K562 (cell line): ENCODE measurements at regions not wholly inside any gene's neighbourhood (a gene's known extent, or its start where the extent isn't known, plus 50 kb on each side); places are given as distances from the start of the nearest gene placed in this dataset.

Source experiments
- ATF1 ChIP-seq, 2 experiments: fragments of 450-650 bp in 1 of 2; IDR thresholded peaks; 2 replicates each; pipeline ENCODE4 v1.6.1; 2016; ENCODE audit warnings: missing compliant biosample characterization in 1 of 2, missing genetic modification characterization in 1 of 2
- EGR1 ChIP-seq: fragments of 450-650 bp; conservative IDR thresholded peaks from 2 replicates; pipeline ENCODE4 v1.6.1; 2017; ENCODE audit warnings: mild to moderate bottlenecking
- EP300 ChIP-seq: IDR thresholded peaks from 2 replicates; pipeline ENCODE4 v1.6.1; 2012; ENCODE audit warnings: low read length, improper control_type of control experiment
- FOXA1 ChIP-seq: fragments of 450-650 bp; IDR thresholded peaks from 2 replicates; pipeline ENCODE4 v1.6.1; 2016; ENCODE audit warnings: mild to moderate bottlenecking, borderline replicate concordance
- GMEB1 ChIP-seq: fragments of 250-450 bp; sonication (Bioruptor Pico); IDR thresholded peaks from 2 replicates; pipeline ENCODE4 v1.4.0; 2020; ENCODE audit warnings: mild to moderate bottlenecking
- NFYB ChIP-seq: IDR thresholded peaks from 2 replicates; pipeline ENCODE4 v1.6.1; 2011; ENCODE audit warnings: mild to moderate bottlenecking, moderate library complexity; ENCODE audit not compliant: insufficient read length; ENCODE audit errors: extremely low read depth
- NUFIP1 ChIP-seq: fragments of 450-650 bp; IDR thresholded peaks from 2 replicates; pipeline ENCODE4 v1.6.1; 2018; ENCODE audit not compliant: partially characterized antibody
- RAD21 ChIP-seq, 2 experiments: fragments of 250-450 bp in 1 of 2; fragments of 450-650 bp in 1 of 2; sonication (Bioruptor Pico) in 1 of 2; formaldehyde crosslinking in 1 of 2; IDR thresholded peaks in 1 of 2; conservative IDR thresholded peaks in 1 of 2; 2 replicates each; pipeline versions ENCODE4 v1.4.0 to v1.8.0; 2020 to 2022; ENCODE audit warnings: mild to moderate bottlenecking in 2 of 2, moderate library complexity in 1 of 2
- SAFB2 ChIP-seq: fragments of 200-400 bp; formaldehyde crosslinking; IDR thresholded peaks from 2 replicates; pipeline ENCODE4 v1.6.1; 2018; ENCODE audit warnings: borderline replicate concordance, low read length, low read depth, moderate library complexity; ENCODE audit not compliant: severe bottlenecking
- TGIF2 ChIP-seq: sonication (generic); formaldehyde crosslinking; IDR thresholded peaks from 2 replicates; pipeline ENCODE4 v1.8.1; 2022; ENCODE audit warnings: mild to moderate bottlenecking, missing genetic modification reagents, moderate library complexity
- ZKSCAN1 ChIP-seq: fragments of 150-350 bp; IDR thresholded peaks from 2 replicates; pipeline ENCODE4 v1.6.1; 2016; ENCODE audit warnings: low read depth, low read length
- ZNF324 ChIP-seq: fragments of 250-450 bp; sonication (Bioruptor Pico); IDR thresholded peaks from 2 replicates; pipeline ENCODE4 v1.4.0; 2020; ENCODE audit warnings: mild to moderate bottlenecking
- ZNF780A ChIP-seq: fragments of 250-450 bp; sonication (Bioruptor Pico); IDR thresholded peaks from 2 replicates; pipeline ENCODE4 v1.5.0; 2021; ENCODE audit warnings: mild to moderate bottlenecking

DNA sequence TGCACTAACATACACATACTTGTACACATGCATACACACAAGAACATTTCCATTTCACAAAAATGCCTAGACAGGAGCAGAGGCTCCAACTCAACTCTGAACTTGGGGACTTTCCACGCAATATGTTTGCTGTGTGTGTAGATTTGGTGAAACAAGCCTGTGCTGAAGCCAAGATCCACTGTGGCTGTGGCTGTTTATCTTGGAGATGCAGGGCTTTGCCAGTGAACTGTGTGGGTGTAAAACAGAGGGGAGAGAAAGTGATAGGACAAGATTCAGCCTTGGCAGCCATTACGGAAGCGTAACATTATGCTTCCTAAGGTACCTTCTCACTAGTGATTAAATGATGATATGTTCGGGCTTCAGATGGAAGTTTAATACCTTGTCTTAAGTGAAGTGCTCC lies 73.2 kb upstream of the MBNL2 start:
- no peak for TF ChIP-seq RAD21 (CRISPR knock-in tag; conservative IDR thresholded peaks at IDR 0.05 in 1 of 2, IDR thresholded peaks at IDR 0.05 in 1 of 2)
- TF ChIP-seq FOXA1: no peak
- no peak for TF ChIP-seq SAFB2
- peak; percentile 89 for TF ChIP-seq EGR1
- no peak for TF ChIP-seq NFYB
- TF ChIP-seq EP300: no peak; the same call in 1 of the 2 replicates
- no peak for TF ChIP-seq ZNF324 (CRISPR knock-in tag)
- no peak for TF ChIP-seq ZKSCAN1
- no peak for TF ChIP-seq TGIF2 (CRISPR knock-in tag)
- no peak for TF ChIP-seq NUFIP1
- TF ChIP-seq GMEB1: no peak
- TF ChIP-seq ZNF780A: no peak
- no peak for TF ChIP-seq ATF1 (CRISPR knock-in tag; IDR thresholded peaks at IDR 0.05)
- TF ChIP-seq ATF1 (tag; IDR thresholded peaks at IDR 0.05): no peak
